GM19240 (cell line): ENCODE measurements at regions not wholly inside any gene's neighbourhood (a gene's known extent, or its start where the extent isn't known, plus 50 kb on each side); places are given as distances from the start of the nearest gene placed in this dataset.
"Not testable (repeated sequence)": the region's sequence is repeated elsewhere in the genome, so short reads cannot be mapped to it uniquely, and the experiment has no call there.

Experiments used
- DNase-seq: peaks from one replicate; pipeline ENCODE4 v3.0.0; 2011; ENCODE audit warnings: low spot score; ENCODE audit not compliant: insufficient read length

DNA sequence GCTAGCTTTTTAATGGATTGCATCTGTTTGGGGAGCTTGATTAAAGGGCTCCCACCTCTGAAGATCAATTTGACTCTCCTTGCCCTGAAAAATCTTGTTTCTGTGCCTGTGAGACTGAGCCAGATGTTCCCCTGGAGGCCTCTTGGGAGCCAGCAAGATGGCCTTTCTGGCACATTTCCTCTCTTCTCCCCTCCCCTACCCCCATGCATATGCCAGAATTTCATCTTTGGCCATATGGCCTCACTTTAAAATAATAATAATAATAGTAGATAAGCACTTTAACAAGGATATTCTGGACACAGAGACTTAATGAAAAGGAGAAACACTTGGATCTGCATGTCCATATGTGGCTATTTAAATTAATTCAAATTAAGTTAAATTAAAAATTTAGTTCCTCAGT, 144.1 kb upstream of the CES5A start:
- DNase-seq: no peak

DNA sequence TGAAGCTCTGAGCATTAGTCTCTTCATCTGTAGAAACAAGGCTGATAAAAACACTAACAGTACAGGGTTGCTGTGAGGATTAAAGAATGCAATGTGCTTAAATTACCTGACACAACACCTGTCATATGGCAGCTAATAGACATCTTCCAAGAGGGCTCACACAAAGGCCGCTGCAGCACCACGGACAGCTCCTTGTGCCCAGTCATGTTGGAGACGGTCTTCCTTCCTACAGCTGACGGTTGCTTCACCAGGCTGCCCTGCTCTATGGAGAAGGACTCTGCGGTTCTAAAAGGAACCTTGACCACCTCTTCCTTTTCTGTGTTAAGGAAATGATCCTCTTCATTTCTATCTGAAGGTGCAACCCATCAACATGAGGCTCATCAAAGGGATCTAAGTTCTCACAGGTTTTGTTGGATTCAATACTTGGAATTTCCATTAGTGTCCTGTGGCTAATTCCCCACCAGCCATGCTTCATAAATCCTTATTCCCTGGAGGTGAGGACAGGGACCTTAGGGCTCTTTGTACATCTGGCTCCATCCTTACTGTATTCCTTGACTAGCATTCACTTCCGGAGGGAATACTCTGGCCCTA, 138.9 kb upstream of the CES5A start:
- DNase-seq: no peak

DNA sequence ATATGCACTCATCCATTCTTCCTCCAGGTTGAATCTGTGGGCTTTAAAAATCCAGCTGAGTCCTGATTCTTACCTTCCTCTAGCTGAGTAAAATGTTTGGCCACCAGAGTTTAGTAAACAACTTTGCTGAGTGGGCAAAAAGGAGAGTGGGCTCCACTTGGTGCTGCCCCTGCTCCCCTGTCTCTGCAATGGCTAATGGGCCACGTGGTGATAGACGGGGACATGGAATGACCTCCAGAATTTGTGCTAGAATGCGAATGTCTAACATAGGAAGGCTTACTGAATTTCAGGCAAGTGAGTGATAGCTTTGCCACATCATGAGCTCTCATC, 137.3 kb upstream of the CES5A start:
- DNase-seq: no peak

DNA sequence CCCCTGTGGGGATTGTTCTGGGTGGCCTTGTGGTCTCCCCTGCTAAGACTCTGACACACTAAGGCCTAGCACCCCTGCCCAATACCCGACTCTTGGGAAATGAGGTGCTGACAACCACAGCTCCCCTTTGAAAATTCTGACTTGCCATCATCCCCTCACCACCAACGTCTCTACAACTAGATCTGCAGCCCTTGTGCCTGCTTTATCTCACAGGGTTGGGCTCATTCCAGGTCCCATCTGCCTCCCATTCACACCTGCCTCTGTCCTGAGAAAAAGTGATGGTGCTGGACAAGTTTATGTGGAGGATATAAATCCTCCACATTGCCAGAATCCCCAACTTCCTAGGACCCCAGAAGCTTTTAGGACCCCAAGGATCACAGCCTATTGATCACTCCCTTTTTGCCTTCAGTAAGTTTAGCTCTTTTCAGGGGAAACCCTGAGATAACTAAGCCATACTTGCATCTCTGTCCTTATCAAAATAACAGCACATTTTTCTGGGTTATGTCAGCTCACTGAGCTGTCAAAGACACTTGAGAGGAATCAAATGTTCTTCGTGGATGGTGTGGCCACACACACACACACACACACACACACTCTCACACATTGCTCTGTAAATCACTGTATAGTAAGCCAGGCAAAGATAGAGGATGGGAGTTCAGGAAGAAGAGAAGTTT, 136.8 kb upstream of the CES5A start:
- DNase-seq: no peak

DNA sequence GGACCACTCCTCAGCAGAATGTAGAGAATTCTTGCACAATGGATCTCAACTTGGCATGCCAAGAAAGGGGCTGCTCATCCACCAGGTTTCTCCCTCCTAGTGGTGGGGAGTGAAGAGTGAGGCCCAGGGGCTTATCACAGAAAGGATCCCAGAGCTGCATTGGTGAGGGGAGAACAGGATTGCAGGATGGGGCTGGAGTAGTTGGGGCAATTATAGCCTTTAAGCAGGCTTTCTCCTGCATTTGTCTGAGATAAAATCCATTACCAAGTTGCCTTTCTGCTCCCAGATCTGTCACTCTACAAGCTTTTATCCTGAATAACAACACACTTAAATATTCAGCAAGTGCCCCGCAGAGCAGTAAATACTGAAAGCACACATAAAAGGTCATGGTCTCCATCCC, 130.8 kb upstream of the CES5A start:
- DNase-seq: no peak

DNA sequence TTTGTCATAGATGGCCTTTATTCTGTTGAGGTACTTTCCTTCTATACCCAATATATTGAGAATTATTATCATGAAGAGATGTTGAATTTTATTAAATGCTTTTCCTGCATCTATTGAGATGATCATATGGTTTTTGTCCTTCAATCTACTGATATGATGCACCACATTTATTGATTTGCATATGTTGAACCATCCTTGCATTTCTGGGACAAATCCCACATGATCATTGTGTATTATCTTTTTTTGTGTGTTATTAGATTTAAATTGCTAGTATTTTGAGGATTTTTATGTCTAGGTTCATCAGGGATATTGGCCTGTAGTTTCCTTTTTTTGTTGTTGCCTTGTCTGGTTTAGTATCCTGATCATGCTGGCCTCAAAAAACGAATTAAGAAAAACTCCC, 124.5 kb upstream of the CES5A start:
- no peak for DNase-seq

DNA sequence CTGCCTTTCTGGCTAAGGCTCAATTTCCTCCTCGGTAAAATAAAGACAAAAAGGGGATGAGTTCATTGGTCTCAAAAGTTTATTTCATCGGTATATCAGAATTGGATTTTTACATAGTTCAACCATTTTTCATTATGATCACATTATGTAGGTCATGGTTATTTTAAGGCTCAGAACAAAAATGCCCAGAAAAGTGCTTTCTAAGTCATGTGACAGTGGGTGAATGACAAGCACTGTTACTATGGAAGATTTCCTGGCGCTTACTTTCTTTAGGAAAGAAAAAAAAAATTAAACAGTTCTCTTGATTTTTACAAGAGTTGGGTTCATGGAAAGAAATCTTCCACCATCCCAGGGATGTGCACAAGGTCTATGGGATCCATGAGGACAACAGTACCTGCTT, 117.9 kb upstream of the CES5A start:
- no peak for DNase-seq

DNA sequence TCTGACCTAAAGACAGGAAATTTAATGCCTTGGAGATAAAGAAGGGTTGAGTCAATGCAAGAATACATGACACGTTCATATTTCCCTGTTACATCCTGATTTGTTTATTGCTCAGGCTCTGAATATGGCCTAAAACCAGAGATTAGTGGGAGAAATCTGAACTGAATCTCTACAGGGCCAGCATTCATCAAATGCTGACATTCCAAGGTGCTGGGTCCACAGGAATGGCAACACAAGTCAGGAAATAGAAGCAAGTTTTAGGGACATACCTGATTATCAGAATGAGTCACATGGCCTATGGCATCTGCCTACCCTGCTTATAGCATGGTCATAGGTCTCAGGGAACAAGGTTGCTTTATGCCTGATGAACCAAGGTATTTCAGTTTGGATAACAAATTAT, 117.4 kb upstream of the CES5A start:
- DNase-seq: no peak

DNA sequence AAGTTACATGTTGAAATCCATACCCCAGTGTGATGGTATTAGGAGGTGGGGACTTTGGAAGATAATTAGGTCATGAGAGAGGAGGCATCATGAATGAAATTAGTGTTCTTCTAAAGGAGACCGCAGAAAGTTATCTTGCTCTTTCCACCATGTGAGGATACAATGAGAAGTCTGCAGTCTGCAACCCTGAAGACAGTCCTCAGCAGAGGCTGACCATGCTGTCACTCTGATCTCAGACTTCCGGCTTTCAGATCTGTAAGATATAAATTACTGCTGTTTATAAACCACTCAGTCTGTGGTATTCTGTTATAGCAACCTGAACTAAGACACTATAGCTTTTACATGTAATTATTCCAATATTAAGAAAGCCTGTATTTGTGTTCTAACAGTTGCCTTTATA, 116.7 kb upstream of the CES5A start:
- DNase-seq: no peak

DNA sequence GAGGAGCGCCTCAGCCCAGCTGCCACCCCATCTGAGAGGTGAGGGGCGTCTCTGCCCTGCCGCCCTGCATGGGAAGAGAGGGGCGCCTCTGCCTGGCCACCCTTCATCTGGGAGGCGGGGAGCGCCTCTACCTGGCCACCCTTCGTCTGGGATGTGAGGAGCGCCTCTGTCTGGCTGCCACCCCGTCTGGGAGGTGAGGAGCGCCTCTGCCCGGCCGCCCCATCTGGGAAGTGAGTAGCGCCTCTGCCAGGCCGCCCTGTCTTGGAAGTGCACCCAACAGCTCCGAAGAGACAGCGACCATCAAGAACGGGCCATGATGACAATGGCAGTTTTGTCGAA, 114.4 kb upstream of the CES5A start:
- DNase-seq: no peak

DNA sequence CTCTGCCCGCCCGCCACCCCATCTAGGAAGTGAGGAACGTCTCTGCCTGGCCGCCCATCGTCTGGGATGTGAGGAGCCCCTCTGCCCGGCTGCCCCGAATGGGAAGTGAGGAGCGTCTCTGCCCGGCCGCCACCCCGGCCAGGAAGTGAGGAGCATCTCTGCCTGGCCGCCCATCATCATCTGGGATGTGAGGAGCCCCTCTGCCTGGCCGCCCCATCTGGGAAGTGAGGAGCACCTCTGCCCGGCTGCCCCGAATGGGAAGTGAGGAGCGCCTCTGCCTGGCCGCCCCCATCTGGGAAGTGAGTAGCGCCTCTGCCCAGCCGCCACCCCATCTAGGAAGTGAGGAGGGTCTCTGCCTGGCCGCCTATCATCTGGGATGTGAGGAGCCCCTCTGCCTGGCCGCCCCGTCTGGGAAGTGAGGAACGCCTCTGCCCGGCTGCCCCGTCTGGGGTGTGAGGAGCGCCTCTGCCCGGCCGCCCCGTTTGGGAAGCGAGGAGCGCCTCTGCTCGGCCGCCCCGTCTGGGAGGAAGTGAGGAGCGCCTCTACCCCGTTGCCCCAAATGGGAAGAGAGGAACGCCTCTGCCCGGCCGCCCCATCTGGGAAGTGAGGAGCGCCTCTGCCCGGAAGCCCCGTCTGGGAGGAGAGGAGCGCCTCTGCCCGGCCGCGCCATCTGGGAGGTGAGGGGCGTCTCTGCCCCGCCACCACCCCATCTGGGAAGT, 113.8 kb upstream of the CES5A start:
- not testable (repeated sequence) for DNase-seq

DNA sequence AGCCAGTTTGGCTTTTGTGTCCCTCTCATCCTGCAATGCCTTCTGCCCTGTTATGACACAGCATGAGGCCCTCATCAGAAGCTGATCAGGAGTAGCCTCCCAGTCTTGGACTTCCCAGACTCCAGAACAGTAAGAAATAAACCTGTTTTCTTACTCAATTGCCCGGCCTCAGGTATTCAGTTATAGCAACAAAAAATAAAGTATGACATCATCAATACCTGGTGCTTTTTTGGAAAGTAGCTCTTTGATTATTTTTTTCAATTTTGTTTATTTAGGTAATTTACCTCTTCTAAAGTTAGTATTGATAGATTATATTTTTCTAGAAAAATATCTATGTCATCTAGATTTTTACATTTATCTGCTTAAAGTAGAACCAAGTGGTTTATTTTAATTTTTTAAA, 112.8 kb upstream of the CES5A start:
- DNase-seq: no peak

DNA sequence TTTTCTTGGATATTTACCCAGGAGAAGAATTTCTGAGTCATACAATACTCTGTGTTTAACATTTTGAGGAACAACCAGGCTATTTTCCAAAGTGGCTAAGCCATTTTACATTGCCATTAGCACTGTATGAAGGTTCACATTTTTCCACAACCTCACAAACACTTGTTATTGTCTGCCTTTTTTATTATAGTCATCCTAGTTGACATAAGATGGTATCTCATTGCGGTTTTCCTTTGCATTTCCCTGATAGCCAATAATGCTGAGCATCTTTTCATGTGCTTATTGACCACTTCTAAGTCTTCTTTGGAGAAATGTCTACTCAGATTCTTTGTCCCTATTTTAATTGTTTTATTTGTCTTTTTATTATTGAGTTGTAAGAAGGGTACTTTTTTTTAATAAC, 107.4 kb upstream of the CES5A start:
- DNase-seq: no peak

DNA sequence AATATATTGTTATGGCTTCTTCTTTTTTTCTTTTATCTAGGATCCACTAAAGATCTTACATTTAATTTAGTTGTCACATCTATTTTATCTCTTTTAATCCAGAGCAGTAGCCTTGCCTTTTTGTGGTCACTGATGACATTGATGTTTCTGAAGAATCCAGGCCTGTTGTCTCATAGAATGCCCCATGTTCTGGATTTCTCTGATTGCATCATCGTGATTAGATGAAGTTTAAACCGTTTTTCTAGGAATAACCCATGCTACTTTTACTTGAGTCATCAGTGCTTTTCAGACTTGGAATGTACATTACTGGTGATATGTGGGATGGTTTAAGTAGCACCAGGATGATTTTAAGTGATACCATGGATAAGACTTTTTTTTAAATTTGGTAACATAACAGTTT, 106.4 kb upstream of the CES5A start:
- no peak for DNase-seq

DNA sequence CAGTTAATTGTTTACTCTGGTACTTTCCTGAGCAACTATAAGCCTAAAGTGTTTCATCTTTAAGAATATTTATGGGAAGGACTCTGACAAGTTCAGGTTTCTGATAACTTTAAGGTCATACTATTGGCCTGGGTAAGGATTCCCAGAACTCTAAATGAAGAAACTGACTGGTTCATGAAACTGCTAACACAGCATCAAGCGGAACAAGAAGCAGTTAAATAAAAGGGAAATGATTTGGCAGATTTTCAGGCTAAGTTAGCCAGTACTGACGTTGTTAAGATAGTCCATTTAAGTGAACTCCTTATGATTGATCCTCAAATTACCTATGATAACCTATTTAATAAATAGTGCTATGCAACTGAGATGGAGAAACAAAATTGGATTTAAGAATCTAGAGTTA, 101.6 kb upstream of the CES5A start:
- no peak for DNase-seq

DNA sequence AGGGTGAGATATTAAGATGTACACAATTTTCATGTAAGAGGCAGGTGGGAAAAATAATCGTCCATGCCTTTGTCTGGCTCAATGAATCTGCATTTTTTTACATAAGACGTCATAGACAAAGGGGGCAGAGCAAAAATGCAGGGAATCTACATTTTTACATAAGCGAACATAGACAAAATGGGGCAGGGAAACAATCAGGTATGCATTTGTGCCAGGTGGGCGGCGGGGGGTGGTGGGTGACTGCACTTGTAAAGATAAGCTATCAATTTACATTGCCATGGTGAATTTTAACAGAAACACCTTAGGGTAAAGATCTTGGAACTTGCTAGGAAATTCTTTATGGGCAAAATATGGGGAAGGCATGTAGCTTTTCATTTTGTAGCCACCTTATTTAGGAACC, 96.3 kb upstream of the CES5A start:
- no peak for DNase-seq

DNA sequence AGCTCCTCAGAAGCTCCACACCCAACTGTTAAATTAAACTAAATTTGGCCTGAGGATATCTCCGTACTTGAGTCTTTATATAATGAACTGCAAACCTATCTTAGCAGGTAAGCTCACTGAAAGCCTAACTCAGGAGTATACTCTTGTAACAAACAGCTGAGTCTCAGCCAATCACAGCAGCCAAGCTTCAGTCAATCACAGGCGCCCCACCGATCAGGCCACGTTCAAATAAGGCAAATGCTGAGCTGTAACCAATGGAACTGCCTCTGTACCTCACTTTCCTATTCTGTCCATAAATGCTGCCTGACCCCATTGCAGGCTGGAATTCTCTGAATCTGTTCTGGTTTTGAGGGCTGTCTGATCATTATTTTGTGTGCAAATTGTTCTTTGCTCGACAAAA, 93.0 kb upstream of the CES5A start:
- DNase-seq: no peak

DNA sequence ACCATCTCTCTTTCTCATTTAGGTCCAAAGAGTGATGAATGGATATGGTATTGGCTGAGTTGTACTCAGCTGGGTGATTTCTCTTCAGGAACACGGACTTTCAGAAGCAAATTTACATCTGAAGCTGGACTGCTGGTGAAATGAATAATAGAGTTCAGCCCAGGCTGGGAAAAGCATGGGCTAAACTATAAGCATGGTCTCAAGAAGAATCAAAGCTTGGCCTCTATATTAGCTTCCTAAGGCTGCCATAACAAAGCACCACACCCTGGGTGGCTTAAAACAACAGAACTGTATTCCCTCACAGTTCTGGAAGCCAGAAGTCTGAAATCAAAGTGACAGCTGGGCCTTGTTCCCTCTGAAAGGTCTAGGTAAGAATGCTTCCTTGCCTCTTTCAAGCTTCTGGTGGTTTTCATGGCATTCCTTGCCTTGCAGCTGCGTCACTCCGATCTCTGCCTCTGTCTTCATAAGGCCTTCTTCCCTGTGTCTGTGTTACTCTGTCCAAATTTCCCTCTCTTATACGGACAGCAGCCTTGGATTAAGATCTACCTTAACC, 89.8 kb upstream of the CES5A start:
- no peak for DNase-seq

DNA sequence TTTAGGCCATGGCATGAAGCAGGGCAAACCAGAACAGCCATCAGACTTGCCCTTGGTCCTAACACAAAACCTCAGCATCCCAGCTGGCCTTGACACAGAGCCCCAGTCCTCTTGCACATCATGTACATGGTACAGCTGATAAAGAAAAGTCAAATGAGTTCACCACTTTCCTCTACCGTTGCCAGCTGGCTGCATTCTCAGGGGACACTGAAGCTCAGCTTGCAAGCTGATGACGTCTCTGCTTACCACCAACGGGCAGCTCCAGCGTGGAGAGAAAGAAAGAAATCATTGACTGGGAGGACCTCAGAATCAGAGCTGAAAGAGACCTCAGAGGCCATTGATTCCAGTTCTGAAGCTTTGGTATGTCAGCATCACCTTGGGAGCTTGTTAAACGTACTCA, 80.7 kb upstream of the CES5A start:
- no peak for DNase-seq

DNA sequence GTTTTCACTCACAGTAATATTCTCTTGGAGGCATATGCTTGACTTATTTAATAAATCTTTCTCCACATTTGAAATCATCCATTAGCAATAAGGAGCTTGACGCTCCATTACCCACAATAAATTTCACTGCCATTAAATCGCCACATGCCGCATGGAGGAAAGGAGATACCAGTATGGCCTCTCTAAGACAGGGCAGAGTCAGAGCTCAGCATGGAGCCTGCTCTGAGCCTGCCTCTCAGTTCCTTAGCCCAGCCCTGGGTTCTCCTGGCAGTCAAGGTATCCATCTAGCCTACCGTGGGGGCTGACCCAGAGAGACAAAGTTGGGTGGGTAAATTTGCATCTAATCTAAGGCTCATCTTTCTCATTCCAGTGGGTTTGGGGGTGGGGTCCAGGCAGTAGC, 80.3 kb upstream of the CES5A start:
- no peak for DNase-seq

DNA sequence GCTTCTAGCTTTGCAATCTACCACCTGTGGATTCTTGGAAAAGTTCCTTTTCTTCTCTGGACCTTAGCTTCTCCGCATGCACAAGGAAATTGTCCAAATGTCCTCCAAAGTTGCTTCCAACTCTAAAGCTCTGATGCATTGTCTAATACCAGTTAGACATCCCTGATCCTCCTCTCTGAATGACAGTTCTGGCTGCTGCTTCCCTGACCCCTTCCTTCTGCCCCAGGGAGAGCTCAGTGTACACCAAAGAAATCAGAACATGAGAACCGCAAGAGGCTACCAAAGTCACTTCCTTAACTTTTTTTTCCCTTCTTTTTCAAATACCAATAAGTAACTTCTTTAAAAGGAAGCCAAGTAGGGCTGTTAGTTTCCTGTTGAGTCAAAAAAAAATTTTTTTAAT, 79.7 kb upstream of the CES5A start:
- no peak for DNase-seq

DNA sequence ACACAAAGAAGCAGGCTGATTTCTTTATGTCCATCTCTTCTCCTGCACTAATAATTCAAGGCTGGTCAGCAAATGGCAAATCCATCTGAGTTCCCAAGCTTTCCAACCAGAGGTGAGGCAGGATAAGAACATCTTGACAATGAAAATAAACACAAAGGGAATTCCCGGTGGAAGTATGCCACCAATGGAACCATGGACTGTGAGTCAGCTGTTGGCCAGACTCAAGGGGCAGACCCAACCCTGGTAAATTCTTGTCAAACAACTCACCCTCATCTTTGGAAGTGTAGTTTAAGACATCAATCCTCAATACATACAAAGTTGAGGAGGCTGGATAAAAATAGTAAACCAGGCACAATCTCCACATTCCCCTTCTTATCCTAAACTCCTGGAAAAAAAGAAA, 74.3 kb upstream of the CES5A start:
- no peak for DNase-seq

DNA sequence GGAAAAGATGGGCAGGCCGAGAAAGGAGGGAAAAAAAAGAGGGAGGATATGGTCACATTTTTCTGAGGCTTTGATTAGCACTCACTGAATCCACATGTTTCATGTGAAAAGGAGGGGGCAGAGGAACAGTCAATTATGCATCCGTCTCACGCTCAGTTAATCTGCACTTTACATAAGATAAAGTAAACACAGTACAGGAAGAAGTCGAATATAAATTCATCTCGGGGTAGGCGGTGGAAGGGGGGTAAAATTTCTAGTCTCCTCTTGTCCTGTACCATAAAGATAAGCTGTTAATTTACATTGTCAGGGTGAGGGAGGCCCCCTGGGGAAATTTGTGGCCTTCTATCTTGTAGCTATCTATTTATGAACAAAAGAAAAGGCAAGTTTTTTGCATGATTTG, 73.1 kb upstream of the CES5A start:
- DNase-seq: no peak
